ENCODE measurements at regions not wholly inside any gene's neighbourhood (a gene's known extent, or its start where the extent isn't known, plus 50 kb on each side); places are given as distances from the start of the nearest gene placed in this dataset.

- H3K9ac ChIP-seq (ENCODE audit: low read depth, low read length): no peak overlapping the region
- H3K14ac ChIP-seq (replicated peaks; ENCODE audit: low read depth, low read length): no peak overlapping the region
- ChIA-PET POLR2A (ENCODE audit: unreplicated experiment) (no interaction called here), CTCF (no interaction called here)
- no peaks in the 10 kb centered on the region for H3K27me3 ChIP-seq (ENCODE audit: control insufficient read depth, insufficient read depth, low read length)
- no peak overlapping the region for H2AK9ac ChIP-seq (replicated peaks; ENCODE audit: low read depth, low read length, poor library complexity)
- no peaks in the 10 kb centered on the region for H3K9me1 ChIP-seq (ENCODE audit: insufficient read depth, low read length)
- DNase-seq (no peak), ATAC-seq (ENCODE audit: low read depth) (no peak)
- H3K18ac ChIP-seq (ENCODE audit: low read depth, low read length): no peak overlapping the region; the same call in 1 of the 2 replicates
- TF ChIP-seq, protein P1, sequence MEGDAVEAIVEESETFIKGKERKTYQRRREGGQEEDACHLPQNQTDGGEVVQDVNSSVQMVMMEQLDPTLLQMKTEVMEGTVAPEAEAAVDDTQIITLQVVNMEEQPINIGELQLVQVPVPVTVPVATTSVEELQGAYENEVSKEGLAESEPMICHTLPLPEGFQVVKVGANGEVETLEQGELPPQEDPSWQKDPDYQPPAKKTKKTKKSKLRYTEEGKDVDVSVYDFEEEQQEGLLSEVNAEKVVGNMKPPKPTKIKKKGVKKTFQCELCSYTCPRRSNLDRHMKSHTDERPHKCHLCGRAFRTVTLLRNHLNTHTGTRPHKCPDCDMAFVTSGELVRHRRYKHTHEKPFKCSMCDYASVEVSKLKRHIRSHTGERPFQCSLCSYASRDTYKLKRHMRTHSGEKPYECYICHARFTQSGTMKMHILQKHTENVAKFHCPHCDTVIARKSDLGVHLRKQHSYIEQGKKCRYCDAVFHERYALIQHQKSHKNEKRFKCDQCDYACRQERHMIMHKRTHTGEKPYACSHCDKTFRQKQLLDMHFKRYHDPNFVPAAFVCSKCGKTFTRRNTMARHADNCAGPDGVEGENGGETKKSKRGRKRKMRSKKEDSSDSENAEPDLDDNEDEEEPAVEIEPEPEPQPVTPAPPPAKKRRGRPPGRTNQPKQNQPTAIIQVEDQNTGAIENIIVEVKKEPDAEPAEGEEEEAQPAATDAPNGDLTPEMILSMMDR (conservative IDR thresholded peaks at IDR 0.05; ENCODE audit: low read depth, low read length): no peak
- TF ChIP-seq RCOR1 (IDR thresholded peaks at IDR 0.05; ENCODE audit: insufficient replicate concordance, low read length) (no peak), MXI1 (IDR thresholded peaks at IDR 0.05; ENCODE audit: borderline replicate concordance, low read depth, low read length) (no peak)
- TF ChIP-seq, protein P2, sequence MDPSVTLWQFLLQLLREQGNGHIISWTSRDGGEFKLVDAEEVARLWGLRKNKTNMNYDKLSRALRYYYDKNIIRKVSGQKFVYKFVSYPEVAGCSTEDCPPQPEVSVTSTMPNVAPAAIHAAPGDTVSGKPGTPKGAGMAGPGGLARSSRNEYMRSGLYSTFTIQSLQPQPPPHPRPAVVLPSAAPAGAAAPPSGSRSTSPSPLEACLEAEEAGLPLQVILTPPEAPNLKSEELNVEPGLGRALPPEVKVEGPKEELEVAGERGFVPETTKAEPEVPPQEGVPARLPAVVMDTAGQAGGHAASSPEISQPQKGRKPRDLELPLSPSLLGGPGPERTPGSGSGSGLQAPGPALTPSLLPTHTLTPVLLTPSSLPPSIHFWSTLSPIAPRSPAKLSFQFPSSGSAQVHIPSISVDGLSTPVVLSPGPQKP (IDR thresholded peaks at IDR 0.05; ENCODE audit: borderline replicate concordance, low read depth, low read length): no peak
- no peak overlapping the region for H3K23ac ChIP-seq (ENCODE audit: low read depth, low read length)
- no peaks in the 10 kb centered on the region for H3K36me3 ChIP-seq (ENCODE audit: control insufficient read depth, insufficient read depth, low read length)
- H2BK20ac ChIP-seq (ENCODE audit: low read depth, low read length): no peak overlapping the region
- H2BK5ac ChIP-seq (ENCODE audit: low read depth, low read length, poor library complexity, severe bottlenecking): no peak overlapping the region
- H3K27ac ChIP-seq (ENCODE audit: insufficient read depth, low read length): no peak overlapping the region
- H3K4me3 ChIP-seq (ENCODE audit: insufficient read depth, low read depth, low read length): no peak overlapping the region
- dilution Hi-C loops (cut with HindIII; ENCODE audit: low sequenced_read_pairs, unreplicated experiment): no loop called here
- 0 out of 2 replicates have a peak overlapping the region, but pooled peaks have one; percentile 29 for H2AK5ac ChIP-seq (ENCODE audit: low read depth, low read length)
- H4K91ac ChIP-seq (ENCODE audit: insufficient read depth, low read depth, low read length): no peak overlapping the region
- H4K8ac ChIP-seq (ENCODE audit: low read depth in 2 of 2, low read length in 2 of 2): no peak overlapping the region
- no peaks in the 10 kb centered on the region; the same call in 1 of the 2 replicates for H3K9me3 ChIP-seq (ENCODE audit: control insufficient read depth, insufficient read depth, low read length)
- no TSS peak for BruUV-seq (replicated peaks)
- H3K4me1 ChIP-seq (ENCODE audit: control insufficient read depth, insufficient read depth, low read length): peaks cover 3% of the 10 kb centered on the region; the same call in 1 of the 2 replicates
- H3K4ac ChIP-seq (ENCODE audit: low read depth, low read length): no peak overlapping the region
- in situ Hi-C loops (cut with MboI; ENCODE audit: low sequenced_read_pairs): no loop called here
- no peaks in the 10 kb centered on the region for H3K79me1 ChIP-seq (ENCODE audit: low read depth in 1 of 2, low read length in 2 of 2)
- H3K4me2 ChIP-seq (ENCODE audit: low read depth, low read length): no peak overlapping the region
- H2AFZ ChIP-seq (replicated peaks; ENCODE audit: low read length, poor library complexity): no peak overlapping the region
- H4K5ac ChIP-seq (ENCODE audit: low read depth, low read length): peak overlapping the region; percentile 44; the same call in 1 of the 2 replicates
- 50% methylated on average over 2 of the region's 4 CpGs; no CpG with 5 or more reads in 1 of the 2 experiments for WGBS, 2 experiments (ENCODE audit: extremely low coverage in 2 of 2, insufficient read length in 1 of 2)
- no peak overlapping the region for H3K56ac ChIP-seq (ENCODE audit: extremely low read depth, insufficient read depth, low read length)
- H2BK120ac ChIP-seq (ENCODE audit: low read depth, low read length): no peak overlapping the region
- no peak overlapping the region for H2BK15ac ChIP-seq (ENCODE audit: low read depth, low read length)
- no peaks in the 10 kb centered on the region for H4K20me1 ChIP-seq (ENCODE audit: insufficient read depth, low read length)
- intact Hi-C loops (cut with micrococcal nuclease): no loop called here
Measured at GRCh38 chr14:71783088-71783487, 149.1 kb upstream of the RGS6 start.
